GM12872 (cell line): ENCODE measurements at regions not wholly inside any gene's neighbourhood (a gene's known extent, or its start where the extent isn't known, plus 50 kb on each side); places are given as distances from the start of the nearest gene placed in this dataset.

Source experiments
- TF ChIP-seq, protein P1 (sequence below): IDR thresholded peaks from 3 replicates; pipeline ENCODE4 v1.5.1; 2011; ENCODE audit warnings: low read depth, mild to moderate bottlenecking, low read length, moderate library complexity; ENCODE audit not compliant: insufficient read depth

DNA sequence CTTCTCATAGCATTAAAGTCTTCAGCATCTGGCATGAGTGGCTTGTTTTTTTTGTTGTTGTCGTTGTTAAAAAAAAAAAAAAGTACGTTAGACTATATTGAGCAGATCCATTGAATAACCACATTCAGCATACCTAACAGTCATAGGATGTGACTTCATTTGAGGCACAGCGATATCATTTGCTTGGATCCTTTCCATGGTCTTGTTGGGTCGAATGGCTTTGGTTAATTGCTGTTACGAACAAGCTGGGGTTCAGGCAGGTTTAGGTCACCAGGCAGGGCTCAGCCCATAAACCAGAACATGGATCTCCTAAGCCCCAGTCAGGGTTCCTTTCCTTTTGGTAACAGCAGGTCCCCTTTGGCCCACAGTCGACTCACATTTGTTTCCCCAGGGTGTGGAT, 76.2 kb downstream of the POLR2M start:
- TF ChIP-seq, protein P1, sequence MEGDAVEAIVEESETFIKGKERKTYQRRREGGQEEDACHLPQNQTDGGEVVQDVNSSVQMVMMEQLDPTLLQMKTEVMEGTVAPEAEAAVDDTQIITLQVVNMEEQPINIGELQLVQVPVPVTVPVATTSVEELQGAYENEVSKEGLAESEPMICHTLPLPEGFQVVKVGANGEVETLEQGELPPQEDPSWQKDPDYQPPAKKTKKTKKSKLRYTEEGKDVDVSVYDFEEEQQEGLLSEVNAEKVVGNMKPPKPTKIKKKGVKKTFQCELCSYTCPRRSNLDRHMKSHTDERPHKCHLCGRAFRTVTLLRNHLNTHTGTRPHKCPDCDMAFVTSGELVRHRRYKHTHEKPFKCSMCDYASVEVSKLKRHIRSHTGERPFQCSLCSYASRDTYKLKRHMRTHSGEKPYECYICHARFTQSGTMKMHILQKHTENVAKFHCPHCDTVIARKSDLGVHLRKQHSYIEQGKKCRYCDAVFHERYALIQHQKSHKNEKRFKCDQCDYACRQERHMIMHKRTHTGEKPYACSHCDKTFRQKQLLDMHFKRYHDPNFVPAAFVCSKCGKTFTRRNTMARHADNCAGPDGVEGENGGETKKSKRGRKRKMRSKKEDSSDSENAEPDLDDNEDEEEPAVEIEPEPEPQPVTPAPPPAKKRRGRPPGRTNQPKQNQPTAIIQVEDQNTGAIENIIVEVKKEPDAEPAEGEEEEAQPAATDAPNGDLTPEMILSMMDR, result no peak

DNA sequence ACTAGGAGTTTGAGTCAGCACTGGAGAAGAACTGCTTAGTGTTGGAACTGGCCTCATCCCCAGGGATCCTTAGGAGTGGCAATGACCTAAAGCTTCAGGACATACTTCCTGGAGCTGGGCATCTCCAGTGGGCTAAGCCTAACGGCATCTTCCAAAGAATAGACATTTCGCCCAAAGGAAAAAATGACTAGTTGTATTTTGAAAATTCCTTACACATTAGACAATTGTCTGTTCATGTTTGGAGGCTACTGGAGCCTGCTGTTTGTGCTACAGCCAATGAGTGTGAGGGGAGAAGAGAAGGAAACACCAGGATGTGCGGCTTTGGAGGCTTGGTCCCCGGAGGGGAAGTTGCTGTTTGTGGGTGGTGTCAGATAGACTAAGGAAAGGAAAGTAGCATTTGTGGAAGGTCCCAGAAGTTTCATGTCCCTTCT, 77.6 kb downstream of the POLR2M start:
- TF ChIP-seq, protein P1, result no peak

DNA sequence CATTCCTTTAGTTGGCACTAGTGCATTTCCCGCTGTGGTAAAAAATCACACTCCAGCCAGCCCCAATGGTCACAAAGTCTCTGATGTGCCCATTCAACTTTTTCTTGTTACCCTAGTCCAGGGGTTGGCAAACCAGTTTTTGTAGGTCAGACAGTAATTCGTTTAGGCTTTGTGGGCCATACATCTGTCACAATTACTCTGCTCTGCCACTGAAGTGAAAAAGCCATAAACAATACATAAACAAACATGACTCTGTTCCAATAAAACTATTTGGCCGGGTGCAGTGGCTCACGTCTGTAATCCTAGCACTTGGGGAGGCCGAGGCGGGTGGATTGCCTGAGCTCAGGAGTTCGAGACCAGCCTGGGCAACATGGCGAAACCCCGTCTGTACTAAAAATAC, 78.5 kb downstream of the POLR2M start:
- TF ChIP-seq, protein P1, result no peak

DNA sequence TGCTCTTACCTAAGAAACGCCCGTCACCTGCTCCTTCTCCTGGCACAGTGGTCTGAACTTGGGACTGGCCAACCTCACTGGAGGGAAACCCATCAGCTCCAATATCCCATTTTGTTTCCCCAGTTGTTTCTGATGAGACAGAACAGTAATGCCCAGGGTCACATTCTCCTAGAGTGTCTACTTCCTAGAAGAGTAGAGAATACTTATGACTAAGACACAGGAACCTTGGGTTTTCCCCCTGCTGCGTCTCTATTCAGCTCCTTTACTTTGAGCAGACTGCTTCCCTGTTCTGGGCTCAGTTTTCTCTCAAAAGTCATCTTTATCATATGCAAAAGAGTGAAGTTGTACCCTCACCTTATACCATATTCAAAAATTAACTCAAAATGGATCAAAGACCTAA, 79.4 kb downstream of the POLR2M start:
- TF ChIP-seq, protein P1, result no peak

DNA sequence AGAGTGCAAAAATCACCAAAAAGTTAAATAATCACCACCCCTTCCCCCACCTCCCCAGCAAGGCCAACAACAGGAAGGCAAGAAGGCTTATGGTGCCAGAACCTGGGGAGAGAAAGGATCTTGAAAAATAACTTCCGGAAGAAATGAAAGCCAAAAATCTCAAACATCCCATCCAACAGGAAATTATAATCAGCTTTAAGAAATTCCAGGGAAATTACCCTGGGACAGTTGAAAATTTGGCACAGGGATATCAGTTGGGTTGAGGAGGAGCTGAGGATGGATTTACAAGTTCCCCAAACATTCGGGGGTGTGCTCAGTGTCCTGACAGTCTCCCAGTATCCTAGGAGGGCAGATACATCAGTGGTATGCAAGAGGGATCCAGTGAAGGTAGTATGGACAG, 82.7 kb downstream of the POLR2M start:
- TF ChIP-seq, protein P1, result no peak

DNA sequence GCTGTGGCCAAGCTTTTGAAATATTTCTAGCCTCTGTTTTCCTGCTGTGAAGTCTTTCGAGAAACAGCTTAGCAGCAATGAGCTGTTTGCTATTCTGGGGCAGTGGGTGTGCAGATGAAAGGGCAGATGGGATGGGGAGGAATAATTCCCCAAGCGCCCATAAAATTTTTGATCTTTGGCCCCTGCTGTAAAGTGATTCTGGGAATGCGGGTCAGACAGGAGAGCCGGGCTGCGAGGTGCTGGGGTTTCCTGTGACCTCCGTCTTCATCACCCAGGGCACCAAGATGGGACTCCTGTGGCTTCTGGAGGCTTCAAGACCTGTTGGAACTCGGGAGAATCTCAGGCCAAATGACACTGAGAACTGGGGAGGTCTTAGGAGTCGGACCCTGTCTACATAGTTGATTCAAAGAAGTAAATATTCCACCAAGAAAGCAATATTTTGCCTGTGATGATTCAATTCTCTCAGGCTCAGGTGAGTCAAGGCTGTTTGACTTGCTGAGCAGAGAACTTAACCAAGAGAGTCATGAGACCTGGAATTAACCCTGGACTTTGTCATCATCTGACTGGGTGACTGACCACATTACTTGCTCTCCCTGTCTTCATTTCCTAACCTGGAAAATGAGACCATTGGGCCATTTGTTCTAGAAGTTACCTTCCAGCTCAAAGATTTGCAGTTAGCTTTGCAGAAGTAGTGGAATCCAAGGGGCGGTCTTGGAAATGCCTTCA, 86.4 kb downstream of the POLR2M start:
- TF ChIP-seq, protein P1, result no peak

DNA sequence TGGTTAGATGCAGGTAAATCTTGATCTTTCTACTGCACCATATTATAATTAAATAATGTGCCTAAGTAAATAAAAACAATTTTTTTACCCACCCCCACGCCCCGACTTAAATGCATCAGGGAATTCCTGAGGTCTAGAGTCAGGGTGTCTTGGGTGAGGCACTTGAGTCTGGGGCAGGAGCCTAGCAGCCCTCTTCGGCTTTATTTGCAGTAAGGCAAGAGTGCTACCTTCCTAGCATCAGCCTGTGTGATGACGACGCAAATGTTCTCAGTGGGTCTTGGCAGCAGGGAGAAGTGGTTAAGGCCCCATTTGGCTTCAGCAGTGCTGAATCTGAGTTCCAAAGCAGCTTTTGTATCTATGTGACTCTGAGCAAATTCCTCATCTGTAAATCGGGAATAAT, 88.7 kb downstream of the POLR2M start:
- TF ChIP-seq, protein P1, result no peak
